ENCODE measurements at regions not wholly inside any gene's neighbourhood (a gene's known extent, or its start where the extent isn't known, plus 50 kb on each side); places are given as distances from the start of the nearest gene placed in this dataset.
A peak's percentile ranks its signal among the peaks of the same experiment; 100 is the strongest.
"Not testable (repeated sequence)": the region's sequence is repeated elsewhere in the genome, so short reads cannot be mapped to it uniquely, and the experiment has no call there.

- DNase-seq (ENCODE audit: low spot score) = peak; percentile 42
These were observed 63.0 kb downstream of the HOXA1 start for GRCh38 chr7:27032839-27033238.

- DNase-seq (ENCODE audit: low spot score) = peak; percentile 51
These were observed 64.3 kb downstream of the HOXA1 start for GRCh38 chr7:27031289-27032172.

- DNase-seq (ENCODE audit: low spot score) = no peak
These were observed 65.3 kb downstream of the HOXA1 start for GRCh38 chr7:27030393-27031050.

- no peak for DNase-seq (ENCODE audit: low spot score)
These were observed 70.5 kb downstream of the HOXA1 start for GRCh38 chr7:27025270-27025669.

GRCh38 chr7:27010068-27010467 lies 85.7 kb downstream of the HOXA1 start:
- no peak for DNase-seq (ENCODE audit: low spot score)

- DNase-seq (ENCODE audit: low spot score) = no peak
These were observed 95.3 kb downstream of the HOXA1 start for GRCh38 chr7:27000496-27000895.

GRCh38 chr7:26998284-26998683 lies 97.5 kb downstream of the HOXA1 start:
- not testable (repeated sequence) for DNase-seq (ENCODE audit: low spot score)

- DNase-seq (ENCODE audit: low spot score) = no peak
These were observed 100.1 kb downstream of the HOXA1 start for GRCh38 chr7:26995666-26996065.

- peak; percentile 35 for DNase-seq (ENCODE audit: low spot score)
These were observed 101.7 kb downstream of the HOXA1 start for GRCh38 chr7:26993816-26994810.

- DNase-seq (ENCODE audit: low spot score) = no peak
These were observed 103.1 kb downstream of the HOXA1 start for GRCh38 chr7:26992670-26993069.

GRCh38 chr7:26991796-26992195 lies 104.0 kb downstream of the HOXA1 start:
- DNase-seq (ENCODE audit: low spot score) = no peak

GRCh38 chr7:26989897-26990670 lies 105.7 kb downstream of the HOXA1 start:
- no peak for DNase-seq (ENCODE audit: low spot score)

GRCh38 chr7:26988836-26989374 lies 106.9 kb downstream of the HOXA1 start:
- DNase-seq (ENCODE audit: low spot score) = no peak

- DNase-seq (ENCODE audit: low spot score) = no peak
These were observed 108.5 kb downstream of the HOXA1 start for GRCh38 chr7:26987338-26987737.

- DNase-seq (ENCODE audit: low spot score) = no peak
These were observed 113.8 kb upstream of the SKAP2 start for GRCh38 chr7:26978146-26978545.

GRCh38 chr7:26976840-26977239 lies 112.5 kb upstream of the SKAP2 start:
- no peak for DNase-seq (ENCODE audit: low spot score)

GRCh38 chr7:26971924-26972323 lies 107.5 kb upstream of the SKAP2 start:
- not testable (repeated sequence) for DNase-seq (ENCODE audit: low spot score)

- no peak for DNase-seq (ENCODE audit: low spot score)
These were observed 101.3 kb upstream of the SKAP2 start for GRCh38 chr7:26965724-26966123.

GRCh38 chr7:26964156-26964808 lies 99.9 kb upstream of the SKAP2 start:
- no peak for DNase-seq (ENCODE audit: low spot score)

- no peak for DNase-seq (ENCODE audit: low spot score)
These were observed 94.9 kb upstream of the SKAP2 start for GRCh38 chr7:26959290-26959689.

GRCh38 chr7:26958834-26959233 lies 94.4 kb upstream of the SKAP2 start:
- DNase-seq (ENCODE audit: low spot score) = peak; percentile 55

Data from AG08395 (cell line).